GM23248 (cell line): ENCODE measurements at regions not wholly inside any gene's neighbourhood (a gene's known extent, or its start where the extent isn't known, plus 50 kb on each side); places are given as distances from the start of the nearest gene placed in this dataset.

Source experiments
- EZH2 ChIP-seq: fragments of 200-600 bp; sonication (generic); IDR thresholded peaks from 2 replicates; pipeline ENCODE4 v1.6.1; 2018; ENCODE audit warnings: antibody characterized with exemption, mild to moderate bottlenecking; ENCODE audit not compliant: insufficient read depth, poor library complexity, severe bottlenecking
- EZH2phosphoT487 ChIP-seq: fragments of 200-600 bp; sonication (generic); IDR thresholded peaks from 2 replicates; pipeline ENCODE4 v1.6.1; 2018; ENCODE audit warnings: antibody characterized with exemption, moderate library complexity, mild to moderate bottlenecking, low read depth; ENCODE audit not compliant: insufficient read depth

- TF ChIP-seq EZH2 (no peak), EZH2phosphoT487 (no peak)
Measured at GRCh38 chr7:25665374-25665773, 437.1 kb upstream of the NPVF start.
